GM21576 (cell line): ENCODE measurements at regions not wholly inside any gene's neighbourhood (a gene's known extent, or its start where the extent isn't known, plus 50 kb on each side); places are given as distances from the start of the nearest gene placed in this dataset.
"Not testable (repeated sequence)": the region's sequence is repeated elsewhere in the genome, so short reads cannot be mapped to it uniquely, and the experiment has no call there.

Source experiments
- ATAC-seq: cut with Tn5 transposase; IDR thresholded peaks from one replicate; pipeline ENCODE4 v1.9.1; 2021; ENCODE audit warnings: mild to moderate bottlenecking, moderate library complexity; ENCODE audit not compliant: unreplicated experiment

DNA sequence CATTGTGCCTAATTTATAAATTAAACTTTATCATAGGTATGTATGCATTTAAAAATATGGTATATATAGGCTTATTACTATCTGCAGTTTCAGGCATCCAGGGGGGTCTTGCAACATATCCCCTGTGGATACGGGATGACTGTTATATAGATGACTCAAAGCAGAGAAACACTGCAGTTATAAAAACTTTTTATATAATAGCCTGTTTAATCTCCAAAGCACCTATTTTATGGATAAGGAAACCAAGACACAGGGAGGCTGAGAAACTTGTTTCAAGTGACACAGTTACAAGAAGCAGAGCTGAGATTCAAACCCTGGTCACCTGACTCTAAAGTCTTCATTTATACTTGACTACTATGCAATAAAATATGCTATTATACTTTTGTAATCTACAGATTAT, 897.7 kb downstream of the KCNA4 start:
- no peak for ATAC-seq

DNA sequence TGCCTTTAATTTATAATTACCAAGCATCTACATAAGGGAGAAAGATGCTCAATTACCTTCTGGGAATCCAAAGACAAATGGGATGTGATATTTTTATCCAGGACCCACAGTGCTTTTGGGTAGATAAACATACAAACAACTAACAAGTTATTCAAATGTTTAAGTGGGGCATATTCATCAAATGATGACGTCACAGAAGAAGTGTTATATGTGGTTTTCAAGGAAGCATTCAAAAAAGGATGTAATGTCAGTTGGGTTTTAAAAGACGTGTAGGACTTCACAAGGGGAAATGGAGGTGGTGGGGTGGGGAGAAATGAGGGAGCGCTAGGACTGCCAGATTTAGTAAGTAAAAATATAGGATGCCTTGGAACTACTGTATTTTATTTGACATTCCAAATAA, 915.9 kb downstream of the KCNA4 start:
- ATAC-seq, result no peak

DNA sequence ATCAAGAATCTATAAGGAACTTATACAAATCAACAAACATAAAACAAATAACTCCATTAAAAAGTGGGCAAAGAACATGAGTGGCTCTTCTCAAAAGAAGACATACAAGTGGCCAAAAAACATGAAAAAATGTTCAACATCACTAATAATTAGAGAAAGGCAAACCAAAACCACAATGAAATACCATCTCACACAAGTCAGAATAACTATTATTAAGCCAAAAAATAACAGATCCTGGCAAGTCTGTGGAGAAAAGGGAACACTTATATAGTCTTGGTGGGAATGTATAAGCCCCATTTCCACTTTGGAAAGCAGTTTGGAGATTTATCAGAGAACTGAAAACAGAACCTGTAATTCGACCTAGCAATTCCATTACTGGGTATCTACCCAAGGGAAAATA, 921.0 kb downstream of the KCNA4 start:
- no peak for ATAC-seq

DNA sequence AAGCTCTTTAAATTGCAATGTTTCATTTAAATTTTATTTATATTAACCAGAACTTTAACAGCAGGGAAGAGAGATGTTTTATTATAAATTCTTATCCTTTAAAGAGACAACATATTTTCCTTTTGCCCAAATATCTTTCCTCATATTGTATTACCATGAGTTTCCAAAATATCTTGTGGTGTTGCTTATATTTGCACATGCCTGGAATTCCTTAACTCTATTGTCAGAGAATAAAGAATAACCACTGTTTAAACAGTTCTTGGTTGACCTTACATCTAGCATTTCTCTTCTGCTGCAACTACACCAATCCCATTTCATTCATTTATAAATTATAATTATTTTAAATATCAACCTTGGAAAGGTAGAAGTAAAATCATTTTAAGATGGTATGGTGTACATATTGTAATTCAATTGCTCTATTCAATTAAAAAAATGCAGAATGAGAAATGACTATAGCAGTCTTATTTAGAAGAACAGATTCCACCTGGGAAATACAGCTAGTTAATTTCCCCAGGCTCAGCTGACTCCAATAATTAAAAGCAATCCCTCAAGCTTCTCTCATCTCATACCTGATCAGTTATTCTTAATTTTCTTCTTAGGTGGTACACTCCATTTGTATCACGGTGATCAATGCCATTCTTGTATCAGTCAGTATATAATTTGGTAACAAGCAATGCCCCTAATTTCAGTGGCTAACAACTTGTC, 923.3 kb downstream of the KCNA4 start:
- no peak for ATAC-seq

DNA sequence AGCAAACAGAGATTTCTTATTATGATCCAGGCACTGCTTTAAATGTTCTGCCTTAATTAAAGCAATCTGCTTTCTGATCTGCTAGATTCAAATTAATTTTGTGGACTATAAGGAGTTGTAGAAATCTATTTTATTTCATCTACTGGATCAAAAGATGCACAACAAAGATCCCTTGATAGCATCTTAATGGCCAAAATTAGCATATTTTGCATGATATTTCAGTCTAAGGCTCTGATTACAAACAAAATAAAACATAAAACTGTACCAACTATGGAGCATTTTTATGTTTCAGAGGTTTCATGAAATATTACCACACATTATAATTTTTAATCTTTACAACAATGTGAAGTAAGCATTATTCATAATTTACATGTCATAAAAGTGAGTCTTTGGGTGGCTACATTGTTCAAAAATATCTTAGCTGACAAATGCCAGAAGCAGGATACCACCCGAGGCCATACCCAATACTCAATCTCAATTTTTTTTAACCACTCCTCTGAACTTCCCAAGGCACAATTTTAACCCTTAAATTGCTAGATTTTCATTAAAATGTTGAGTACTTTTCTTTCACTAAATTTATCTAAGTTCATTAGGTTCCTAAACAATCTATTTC, 929.5 kb downstream of the KCNA4 start:
- no peak for ATAC-seq

DNA sequence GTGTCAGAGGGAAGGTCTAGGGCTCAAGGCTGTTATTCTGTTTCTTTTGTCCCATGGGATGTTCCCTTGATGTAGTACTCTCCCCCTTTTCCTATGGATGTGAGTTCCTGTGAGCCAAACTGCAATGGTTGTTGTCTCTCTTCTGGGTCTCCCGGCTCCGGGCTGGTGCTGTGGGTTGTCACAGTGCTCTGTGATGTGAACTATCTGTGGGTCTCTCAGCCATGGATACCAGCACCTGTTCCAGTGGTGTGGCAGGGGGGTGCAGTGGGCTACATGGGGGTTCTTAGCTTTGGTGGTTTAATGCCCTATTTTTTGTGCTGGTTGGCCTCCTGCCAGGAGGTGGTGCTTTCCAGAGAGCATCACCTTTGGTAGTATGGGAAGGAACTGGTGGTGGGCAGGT, 941.1 kb downstream of the KCNA4 start:
- no peak for ATAC-seq

DNA sequence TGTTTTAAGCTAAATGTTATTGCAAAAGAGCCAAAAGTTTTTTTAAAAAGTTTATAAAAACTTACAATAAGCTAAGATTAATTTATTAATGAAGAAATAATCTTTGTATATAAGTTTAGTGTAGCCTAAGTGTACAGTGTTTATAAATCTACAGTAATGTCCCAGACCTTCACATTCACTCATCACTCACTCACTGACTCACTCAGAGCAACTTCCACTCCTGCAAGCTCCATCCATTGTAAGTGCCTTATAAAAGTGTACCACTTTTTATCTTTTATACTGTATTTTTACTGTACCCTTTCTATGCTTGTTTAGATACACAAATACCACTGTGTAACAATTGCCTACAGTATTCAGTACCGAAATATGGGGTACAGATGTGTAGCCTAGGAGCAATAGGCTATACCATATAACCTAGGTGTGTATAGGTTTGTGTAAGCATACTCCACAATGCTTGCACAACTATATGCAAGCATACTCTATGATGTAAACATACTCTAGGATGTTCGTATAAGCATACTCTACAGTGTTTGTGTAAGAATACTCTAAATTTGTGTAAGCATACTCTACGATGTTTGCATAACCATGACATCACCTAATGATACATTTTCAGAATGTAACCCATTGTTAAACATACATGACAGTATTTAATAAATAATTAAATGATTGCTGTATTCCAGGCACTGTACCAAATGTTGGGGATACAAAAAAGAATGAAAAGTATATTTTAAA, 953.0 kb downstream of the KCNA4 start:
- ATAC-seq, result no peak

DNA sequence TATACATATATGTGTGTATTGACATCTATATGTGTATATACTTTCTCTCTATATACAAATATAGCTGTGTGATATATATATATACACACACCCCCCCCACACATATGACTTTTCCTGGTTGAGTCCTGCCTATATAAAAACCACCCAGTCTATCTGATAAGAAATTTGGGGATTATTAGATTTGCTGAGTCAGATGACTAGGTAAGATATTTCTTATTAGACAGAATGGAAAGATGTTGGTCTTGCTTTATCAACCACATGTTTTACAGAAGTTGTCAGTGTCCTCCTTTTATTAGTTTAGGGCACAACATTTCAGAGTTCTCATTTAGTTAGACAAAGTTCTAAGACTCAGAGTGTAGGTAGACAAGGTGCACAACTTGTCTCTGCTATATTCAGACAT, 953.3 kb downstream of the METTL15 start:
- no peak for ATAC-seq

DNA sequence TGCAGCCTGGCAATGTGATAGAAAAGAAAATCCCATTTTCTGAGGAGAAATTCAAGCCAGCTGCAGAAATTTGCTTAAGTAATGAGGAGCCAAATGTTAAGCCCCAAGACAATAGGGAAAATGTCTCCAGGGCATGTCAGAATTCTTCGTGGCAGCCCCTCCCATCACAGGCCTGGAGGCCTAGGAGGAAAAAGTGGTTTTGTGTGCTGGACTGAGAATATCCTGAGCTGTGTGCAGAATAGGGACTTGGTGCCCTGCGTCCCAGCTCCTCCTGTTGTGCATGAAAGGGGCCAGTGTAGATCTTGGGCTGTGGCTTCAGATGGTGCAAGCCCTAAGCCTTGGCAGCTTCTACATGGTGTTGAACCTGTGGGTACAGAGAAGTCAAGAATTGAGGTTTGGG, 948.3 kb downstream of the METTL15 start:
- ATAC-seq, result not testable (repeated sequence)

DNA sequence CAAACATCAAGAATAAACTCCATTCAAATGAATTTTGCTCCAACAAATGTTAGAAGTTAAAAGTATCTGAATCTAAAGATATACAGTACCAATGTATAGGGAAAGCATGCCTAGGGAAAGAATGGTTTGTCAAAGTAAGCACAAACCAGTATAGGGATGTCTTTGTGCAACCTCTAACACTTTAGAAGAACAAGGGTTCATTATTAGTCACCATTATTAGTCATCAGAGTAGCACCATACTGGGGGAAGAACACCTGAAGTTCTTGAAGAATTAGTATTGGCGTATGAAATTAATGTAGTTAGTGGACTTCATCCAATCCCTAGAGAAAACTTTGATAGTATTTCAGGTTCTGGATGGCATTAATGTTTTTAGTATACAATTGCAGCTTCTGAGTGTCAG, 943.7 kb downstream of the METTL15 start:
- ATAC-seq, result no peak

DNA sequence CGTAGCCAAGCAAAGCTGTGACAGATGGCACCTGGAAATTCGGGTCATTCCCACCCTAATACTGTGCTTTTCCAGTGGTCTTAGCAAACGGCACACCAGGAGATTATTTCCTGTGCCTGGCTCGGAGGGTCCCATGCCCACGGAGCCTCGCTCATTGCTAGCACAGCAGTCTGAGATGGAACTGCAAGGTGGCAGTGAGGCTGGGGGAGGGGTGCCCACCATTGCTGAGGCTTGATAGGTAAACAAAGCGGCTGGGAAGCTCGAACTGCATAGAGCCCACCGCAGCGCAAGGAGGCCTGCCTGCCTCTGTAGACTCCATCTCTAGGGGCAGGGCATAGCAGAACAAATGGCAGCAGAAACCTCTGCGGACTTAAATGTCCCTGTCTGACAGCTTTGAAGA, 942.8 kb downstream of the METTL15 start:
- ATAC-seq, result not testable (repeated sequence)

DNA sequence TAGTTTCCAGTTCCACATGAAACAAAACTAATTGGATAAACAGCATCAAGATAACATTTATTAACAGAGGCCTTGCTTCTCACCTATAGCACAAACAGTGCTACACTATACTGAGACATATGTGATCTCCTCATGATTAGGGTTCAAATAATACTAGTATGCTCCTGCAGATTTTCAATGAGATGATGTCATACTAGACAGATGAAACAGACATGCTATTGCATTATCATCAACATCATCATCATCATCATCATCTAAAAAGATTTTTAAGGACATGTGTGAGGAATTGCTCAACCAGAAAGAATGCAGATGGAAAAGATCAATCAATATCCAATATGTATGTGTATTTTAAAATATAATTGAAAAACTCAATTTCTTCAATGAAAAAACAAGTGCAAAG, 932.3 kb downstream of the METTL15 start:
- ATAC-seq, result no peak

DNA sequence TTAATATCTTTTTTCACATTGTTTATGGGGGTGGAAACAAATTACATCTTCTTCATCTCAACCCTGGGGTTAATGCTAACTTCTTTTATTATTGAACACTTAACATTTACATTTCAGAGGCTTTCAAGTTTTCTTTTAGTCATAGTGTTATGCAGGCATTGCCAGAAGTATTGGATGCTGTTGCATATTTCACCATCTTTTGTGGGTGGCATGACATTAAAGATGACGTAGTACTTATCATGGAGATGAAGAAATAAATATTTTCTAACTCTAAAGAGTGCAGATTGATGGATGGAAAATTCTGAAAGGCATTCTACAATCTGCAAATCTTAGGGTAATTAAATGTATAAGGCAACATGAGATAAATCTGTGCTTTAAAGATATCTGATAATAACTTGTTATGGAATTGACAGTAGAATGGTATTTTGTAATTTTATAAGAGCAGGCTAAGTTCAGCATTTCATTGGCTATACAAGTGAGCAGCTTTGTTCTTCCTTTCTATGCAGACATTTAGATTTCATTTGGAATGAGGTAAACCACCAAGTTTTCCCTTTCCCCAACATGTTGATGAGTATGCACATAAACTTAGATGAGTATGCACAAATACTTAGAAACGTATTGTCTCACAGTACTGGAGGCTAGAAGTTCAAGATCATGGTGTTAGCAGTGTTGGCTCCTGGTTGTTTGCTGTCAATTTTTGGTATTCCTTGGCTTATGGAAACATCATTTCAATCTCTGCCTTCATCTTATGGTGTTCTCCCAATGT, 924.4 kb downstream of the METTL15 start:
- no peak for ATAC-seq

DNA sequence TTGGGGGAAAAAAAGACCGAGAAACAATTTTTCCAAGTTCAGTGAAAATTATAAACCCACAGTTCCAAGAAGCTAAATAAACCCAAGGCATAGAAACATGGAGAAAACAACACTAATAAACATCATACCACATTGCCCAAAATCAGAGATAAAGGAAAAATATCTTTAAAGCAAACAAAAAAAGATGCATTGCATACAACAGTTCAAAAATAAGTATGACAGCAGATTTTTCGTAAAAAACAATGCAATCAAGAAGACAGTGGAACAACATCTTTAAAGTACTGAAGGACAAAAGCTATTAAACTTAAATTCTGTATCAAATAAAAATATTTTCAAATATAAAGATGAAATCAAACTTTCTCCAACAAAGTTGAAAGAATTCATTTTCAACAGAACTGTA, 921.3 kb downstream of the METTL15 start:
- ATAC-seq, result no peak

DNA sequence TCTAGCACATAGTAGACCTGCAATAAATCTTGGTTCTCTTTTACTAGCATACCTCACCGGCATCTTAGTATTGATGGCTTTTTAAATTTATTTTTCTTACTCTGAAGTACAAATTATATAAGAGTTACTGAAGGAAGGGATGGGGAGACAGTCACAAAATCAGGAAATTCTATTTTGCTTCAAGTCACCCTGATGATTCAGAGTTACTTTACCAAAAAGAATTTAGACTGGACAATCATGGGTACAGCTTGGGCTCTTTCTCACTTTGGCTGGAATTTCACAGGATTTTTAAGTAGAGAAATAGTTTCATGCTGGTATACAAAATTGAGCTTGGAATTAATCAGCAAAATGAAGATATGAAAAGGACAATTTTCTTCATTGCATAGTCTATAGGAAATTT, 919.2 kb downstream of the METTL15 start:
- no peak for ATAC-seq

DNA sequence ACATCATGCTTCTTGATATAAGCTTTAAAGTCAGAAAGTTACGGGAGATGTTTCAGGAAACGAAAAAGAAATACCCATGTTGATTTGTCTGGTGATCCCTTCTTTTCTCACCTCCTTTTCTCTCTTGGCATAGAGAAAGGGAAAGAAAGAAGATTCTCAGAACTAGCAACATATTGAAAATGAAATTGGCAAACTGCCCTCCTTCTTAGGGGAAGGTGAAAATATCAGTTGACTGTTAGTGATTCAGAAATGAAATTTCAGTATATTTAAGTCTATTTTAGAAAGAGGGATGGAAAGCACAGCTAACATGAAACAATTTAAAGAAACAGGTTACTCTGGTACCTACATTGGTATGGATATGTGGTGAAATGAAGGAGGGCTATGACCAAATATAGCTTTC, 918.1 kb downstream of the METTL15 start:
- ATAC-seq, result no peak

DNA sequence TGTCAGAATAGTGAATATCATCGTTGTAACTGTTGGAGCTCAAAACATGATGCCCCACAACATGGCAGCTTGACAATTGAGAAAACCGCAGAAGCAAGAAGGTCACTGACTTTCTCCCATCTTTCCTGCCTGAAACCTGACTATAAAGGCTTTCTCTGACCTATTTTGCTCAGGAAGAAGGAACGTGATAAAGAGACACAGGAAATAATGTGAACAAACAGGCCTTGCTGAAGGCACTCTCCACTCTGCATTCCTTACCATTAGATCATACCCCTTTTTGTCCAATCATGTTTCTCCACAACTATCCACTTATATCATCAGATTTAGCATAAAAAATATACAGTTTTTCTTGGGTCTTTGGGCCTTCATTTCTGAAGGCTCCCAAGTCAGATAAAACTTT, 916.8 kb downstream of the METTL15 start:
- no peak for ATAC-seq

DNA sequence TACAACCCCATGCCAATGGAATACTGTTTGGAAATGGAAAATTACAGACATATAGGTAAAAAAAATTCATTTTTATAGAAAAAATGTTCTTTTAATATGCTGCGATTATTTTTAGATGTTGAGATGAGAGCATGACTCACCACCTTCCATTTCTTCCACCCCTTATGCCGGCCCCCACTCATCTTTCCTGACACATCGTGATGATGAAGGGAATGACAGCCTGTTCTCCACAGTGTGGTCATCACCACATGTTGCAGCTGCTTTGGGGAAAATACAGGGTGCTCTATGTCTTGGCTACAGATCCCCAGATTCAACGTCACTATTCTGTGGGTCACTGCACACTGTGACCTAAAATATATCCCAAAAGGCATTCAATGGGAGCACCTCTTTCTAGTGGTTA, 916.2 kb downstream of the METTL15 start:
- ATAC-seq, result no peak

DNA sequence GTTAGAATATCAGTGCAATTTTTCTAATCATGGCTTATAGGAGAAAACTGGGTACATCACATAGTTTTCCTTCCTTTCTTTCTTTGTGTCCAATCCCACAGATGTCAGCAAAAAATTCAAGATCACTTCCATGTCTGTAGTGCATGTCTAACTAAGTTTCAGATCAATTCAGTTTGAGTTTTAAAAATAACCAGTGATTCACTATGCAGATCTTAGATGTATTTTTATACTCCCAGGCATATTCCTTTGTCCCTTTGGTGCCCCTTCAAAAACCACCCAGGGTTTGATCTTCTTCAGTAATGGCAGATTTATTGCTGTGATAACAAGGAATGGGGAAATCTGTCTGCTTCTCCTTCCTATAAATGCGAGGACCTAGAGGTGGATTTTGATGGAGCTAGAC, 915.6 kb downstream of the METTL15 start:
- no peak for ATAC-seq

DNA sequence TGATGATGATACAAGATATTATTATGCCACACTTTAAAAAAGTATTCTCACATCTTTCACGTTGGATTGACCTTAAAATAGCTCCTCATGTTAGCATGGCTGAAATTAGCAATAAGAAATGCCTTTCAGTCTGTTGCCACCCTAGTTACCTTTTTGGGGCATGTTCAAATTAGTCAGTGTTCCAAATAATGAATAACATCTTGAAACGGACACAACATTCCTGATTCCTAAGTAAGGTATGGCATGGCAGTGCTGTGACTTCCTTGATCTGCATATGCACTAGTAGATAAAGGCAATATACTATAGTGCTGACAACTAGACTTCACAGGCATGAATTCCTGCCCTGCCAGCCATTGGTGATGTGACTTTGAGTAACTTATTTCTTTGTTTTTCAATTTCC, 914.5 kb downstream of the METTL15 start:
- no peak for ATAC-seq

DNA sequence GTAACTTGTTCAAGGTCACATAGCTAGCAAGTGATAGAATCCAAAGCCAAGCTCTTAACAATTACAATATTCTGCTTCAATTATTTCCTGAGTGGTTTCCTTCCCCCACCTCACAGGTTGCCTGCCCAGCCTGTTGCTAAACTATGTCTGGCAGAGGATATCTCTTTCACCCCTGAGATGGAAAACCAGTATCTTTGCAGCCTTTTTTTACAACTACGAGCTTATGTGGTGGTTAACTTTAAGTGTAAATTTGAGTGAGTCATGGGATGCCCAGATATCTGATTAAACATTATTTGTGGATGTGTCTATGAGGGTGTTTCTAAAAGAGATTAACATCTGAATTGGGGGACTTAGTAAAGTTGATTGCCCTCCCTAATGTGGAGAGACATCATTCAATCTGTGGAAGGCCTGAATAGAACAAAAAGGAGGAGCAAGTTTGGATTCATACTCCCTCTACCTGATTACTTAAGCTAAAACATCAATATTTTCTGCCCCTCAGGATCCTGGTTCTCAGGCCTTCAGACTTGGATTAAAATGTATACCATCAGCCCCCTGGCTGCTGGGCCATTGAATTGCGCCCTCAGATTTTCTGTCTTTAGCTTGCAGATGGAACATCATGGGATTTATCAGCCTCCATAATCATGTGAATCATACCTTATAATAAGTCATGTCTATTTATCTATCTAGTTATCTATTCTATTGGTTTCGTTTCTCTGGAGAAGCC, 911.9 kb downstream of the METTL15 start:
- no peak for ATAC-seq
